H1 (cell line): ENCODE measurements at regions not wholly inside any gene's neighbourhood (a gene's known extent, or its start where the extent isn't known, plus 50 kb on each side); places are given as distances from the start of the nearest gene placed in this dataset.

Experiments used
- CTCF ChIA-PET: fragments of 300-600 bp; sonication (Branson Sonifier 250); formaldehyde crosslinking; loops from one replicate; lab custom pipeline; 2021; ENCODE audit not compliant: partially characterized antibody; lab: Charles Lee
- POLR2A ChIA-PET: fragments of 300-600 bp; sonication (Branson Sonifier 250); formaldehyde crosslinking; loops from one replicate; lab custom pipeline; 2021; ENCODE audit warnings: inconsistent platforms; ENCODE audit not compliant: partially characterized antibody; lab: Charles Lee
- DNase-seq, 2 experiments: peaks; one replicate each; pipeline versions ENCODE4 v3.0.0 to v3.0.0-alpha.2; 2010 to 2022; ENCODE audit warnings: low spot score in 2 of 2, low read depth in 1 of 2, mixed read lengths in 1 of 2
- FAIRE-seq: peaks from 2 replicates; lab custom pipeline; 2011; peaks lifted over from hg19 to GRCh38; lab: Jason Lieb, UNC
- H2AFZ ChIP-seq: 2 replicates; pipeline ENCODE4 v1.8.1; 2012; ENCODE audit warnings: low read length, inconsistent platforms
- H2AK5ac ChIP-seq: 2 replicates; pipeline ENCODE4 v1.6.1; 2013; ENCODE audit warnings: low read depth, low read length
- H2BK120ac ChIP-seq: replicated peaks from 2 replicates; pipeline ENCODE3; 2013; ENCODE audit warnings: low read depth, low read length, inconsistent platforms
- H2BK12ac ChIP-seq: 2 replicates; pipeline ENCODE4 v1.6.1; 2013; ENCODE audit warnings: low read depth, low read length
- H2BK15ac ChIP-seq: 2 replicates; pipeline ENCODE4 v1.6.1; 2013; ENCODE audit warnings: low read length
- H2BK20ac ChIP-seq: 2 replicates; pipeline ENCODE4 v1.6.1; 2013; ENCODE audit warnings: low read length
- H2BK5ac ChIP-seq: 2 replicates; pipeline ENCODE4 v1.6.1; 2013; ENCODE audit warnings: low read depth, low read length
- H3K14ac ChIP-seq: 2 replicates; pipeline ENCODE4 v1.6.1; 2013; ENCODE audit warnings: inconsistent platforms; ENCODE audit not compliant: insufficient read length
- H3K18ac ChIP-seq: 2 replicates; pipeline ENCODE4 v1.6.1; 2013; ENCODE audit warnings: low read length; ENCODE audit errors: extremely low read depth
- H3K23ac ChIP-seq: 2 replicates; pipeline ENCODE4 v1.6.1; 2013; ENCODE audit warnings: inconsistent platforms; ENCODE audit not compliant: insufficient read length
- H3K23me2 ChIP-seq: 2 replicates; pipeline ENCODE4 v1.6.1; 2013; ENCODE audit warnings: low read depth, low read length
- H3K27ac ChIP-seq: 2 replicates; pipeline ENCODE4 v1.6.1; 2011; ENCODE audit warnings: low read depth, low read length, inconsistent platforms
- H3K27me3 ChIP-seq, 4 experiments: replicated peaks in 1 of 4; 1 replicate in 1 of 4; 2 replicates in 3 of 4; pipeline versions ENCODE4 v1.6.1 to v1.8.1; 2011 to 2013; ENCODE audit warnings: low read length in 3 of 4, mild to moderate bottlenecking in 3 of 4, inconsistent platforms in 2 of 4, mixed read lengths in 2 of 4, moderate library complexity in 1 of 4; ENCODE audit not compliant: control insufficient read depth in 3 of 4, insufficient read depth in 3 of 4; ENCODE audit errors: extremely low read depth in 1 of 4
- H3K36me3 ChIP-seq, 4 experiments: 2 replicates each; pipeline versions ENCODE4 v1.6.1 to v1.8.1; 2011 to 2013; ENCODE audit warnings: mild to moderate bottlenecking in 4 of 4, low read length in 3 of 4, moderate library complexity in 2 of 4, control low read depth in 1 of 4, inconsistent platforms in 1 of 4; ENCODE audit not compliant: insufficient read depth in 4 of 4, control insufficient read depth in 2 of 4
- H3K4ac ChIP-seq: replicated peaks from 2 replicates; pipeline ENCODE3; 2013; ENCODE audit warnings: low read length, low read depth, mixed read lengths, inconsistent platforms; ENCODE audit not compliant: insufficient read length
- H3K4me1 ChIP-seq, 4 experiments: replicated peaks in 1 of 4; 1 replicate in 1 of 4; 2 replicates in 3 of 4; pipeline versions ENCODE4 v1.6.1 to v1.8.1; 2011 to 2013; ENCODE audit warnings: low read length in 3 of 4, inconsistent platforms in 2 of 4, mixed read lengths in 1 of 4; ENCODE audit not compliant: insufficient read depth in 4 of 4, control insufficient read depth in 3 of 4
- H3K4me2 ChIP-seq, 2 experiments: 2 replicates each; pipeline versions ENCODE4 v1.6.1 to v1.8.1; 2011 to 2013; ENCODE audit warnings: low read depth in 2 of 2, low read length in 2 of 2, control low read depth in 1 of 2, inconsistent platforms in 1 of 2, mild to moderate bottlenecking in 1 of 2; ENCODE audit not compliant: insufficient read depth in 1 of 2
- H3K4me3 ChIP-seq, 4 experiments: fragments of 200-600, 300-600 bp in 1 of 4; sonication (generic), shearing (Covaris generic), sonication (Bioruptor Twin) in 1 of 4; 2 replicates each; pipeline versions ENCODE4 v1.5.1 to v1.8.1; 2011 to 2016; ENCODE audit warnings: low read length in 4 of 4, low read depth in 3 of 4, control low read depth in 2 of 4, inconsistent platforms in 2 of 4, mild to moderate bottlenecking in 2 of 4, mixed read lengths in 1 of 4, moderate library complexity in 1 of 4; ENCODE audit not compliant: insufficient read depth in 2 of 4; ENCODE audit errors: extremely low read depth in 1 of 4
- H3K56ac ChIP-seq: replicated peaks from 2 replicates; pipeline ENCODE3; 2013; ENCODE audit warnings: low read depth, mild to moderate bottlenecking, mixed read lengths, low read length, inconsistent platforms; ENCODE audit not compliant: insufficient read length
- H3K79me1 ChIP-seq: 2 replicates; pipeline ENCODE4 v1.6.1; 2013; ENCODE audit warnings: low read depth, low read length, control low read depth
- H3K79me2 ChIP-seq, 2 experiments: 2 replicates each; pipeline versions ENCODE4 v1.6.1 to v1.8.1; 2012 to 2013; ENCODE audit warnings: low read length in 2 of 2, mild to moderate bottlenecking in 2 of 2, inconsistent platforms in 1 of 2; ENCODE audit not compliant: insufficient read depth in 2 of 2, control insufficient read depth in 1 of 2
- H3K9ac ChIP-seq, 4 experiments: replicated peaks in 1 of 4; 1 replicate in 1 of 4; 2 replicates in 3 of 4; pipeline versions ENCODE4 v1.6.1 to v1.8.1; 2011 to 2013; ENCODE audit warnings: low read depth in 3 of 4, low read length in 3 of 4, control low read depth in 2 of 4, mild to moderate bottlenecking in 2 of 4, moderate library complexity in 2 of 4, inconsistent platforms in 1 of 4; ENCODE audit errors: extremely low read depth in 1 of 4
- H3K9me3 ChIP-seq, 2 experiments: 2 replicates each; pipeline versions ENCODE4 v1.6.1 to v1.8.1; 2012 to 2013; ENCODE audit warnings: mild to moderate bottlenecking in 2 of 2, moderate library complexity in 2 of 2, control low read depth in 1 of 2, inconsistent platforms in 1 of 2, low read depth in 1 of 2, low read length in 1 of 2, mixed read lengths in 1 of 2; ENCODE audit not compliant: insufficient read depth in 2 of 2
- H4K20me1 ChIP-seq, 2 experiments: replicated peaks in 1 of 2; 2 replicates each; pipeline versions ENCODE3 to v1.8.1; 2011 to 2013; ENCODE audit warnings: inconsistent platforms in 2 of 2, low read length in 2 of 2, mild to moderate bottlenecking in 1 of 2; ENCODE audit not compliant: insufficient read depth in 2 of 2, control insufficient read depth in 1 of 2
- H4K5ac ChIP-seq: 2 replicates; pipeline ENCODE4 v1.6.1; 2013; ENCODE audit warnings: low read length, low read depth, mixed read lengths, inconsistent platforms; ENCODE audit not compliant: insufficient read length
- H4K8ac ChIP-seq: 2 replicates; pipeline ENCODE4 v1.8.0; 2013; ENCODE audit warnings: mild to moderate bottlenecking, moderate library complexity, low read length, inconsistent platforms; ENCODE audit not compliant: insufficient read depth; ENCODE audit errors: extremely low read depth
- H4K91ac ChIP-seq: replicated peaks from 2 replicates; pipeline ENCODE3; 2013; ENCODE audit warnings: low read length, mixed read lengths, inconsistent platforms; ENCODE audit not compliant: insufficient read length
- JUN ChIP-seq: IDR thresholded peaks from 2 replicates; pipeline ENCODE4 v1.6.1; 2011; ENCODE audit warnings: low read depth, mild to moderate bottlenecking, improper control_type of control experiment, low read length
- WGBS, 2 experiments: shearing (Covaris generic) in 1 of 2; methylation state at CpG; one replicate each; pipeline versions ENCODE4 v1.1.6 to v1.1.7; 2013 to 2015; ENCODE audit warnings: low lambda C conversion rate in 2 of 2, mixed read lengths in 2 of 2, inconsistent platforms in 1 of 2, low coverage in 1 of 2, missing lambda C conversion rate in 1 of 2; ENCODE audit not compliant: insufficient replicate concordance in 2 of 2, insufficient coverage in 1 of 2, insufficient read length in 1 of 2; ENCODE audit errors: extremely low coverage in 1 of 2, missing lambda C conversion rate in 1 of 2; 5-methylcytosine and 5-hydroxymethylcytosine counted together
- TF ChIP-seq, protein P1 (sequence below): IDR thresholded peaks from 2 replicates; pipeline ENCODE4 v1.6.1; 2012; ENCODE audit warnings: inconsistent platforms
- TF ChIP-seq, protein P2 (sequence below): IDR thresholded peaks from 2 replicates; pipeline ENCODE4 v1.6.1; 2012; ENCODE audit warnings: inconsistent platforms

- peaks cover 3% of the 10 kb centered on the region for H3K23me2 ChIP-seq
- no peak overlapping the region for H2BK5ac ChIP-seq
- WGBS, 2 experiments, result 20% methylated on average over 8 of the region's 8 CpGs; no CpG with 5 or more reads in 1 of the 2 experiments
- H3K56ac ChIP-seq, result no peak overlapping the region
- H3K14ac ChIP-seq, result no peak overlapping the region
- TF ChIP-seq, protein P1, sequence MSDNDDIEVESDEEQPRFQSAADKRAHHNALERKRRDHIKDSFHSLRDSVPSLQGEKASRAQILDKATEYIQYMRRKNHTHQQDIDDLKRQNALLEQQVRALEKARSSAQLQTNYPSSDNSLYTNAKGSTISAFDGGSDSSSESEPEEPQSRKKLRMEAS, result peak; percentile 65; the same call in 1 of the 2 replicates
- no peak for TF ChIP-seq JUN
- TF ChIP-seq, protein P2, sequence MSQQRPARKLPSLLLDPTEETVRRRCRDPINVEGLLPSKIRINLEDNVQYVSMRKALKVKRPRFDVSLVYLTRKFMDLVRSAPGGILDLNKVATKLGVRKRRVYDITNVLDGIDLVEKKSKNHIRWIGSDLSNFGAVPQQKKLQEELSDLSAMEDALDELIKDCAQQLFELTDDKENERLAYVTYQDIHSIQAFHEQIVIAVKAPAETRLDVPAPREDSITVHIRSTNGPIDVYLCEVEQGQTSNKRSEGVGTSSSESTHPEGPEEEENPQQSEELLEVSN, result peak; percentile 32; the same call in 1 of the 2 replicates
- TF ChIP-seq, all 59 proteins: peak for 2
- H4K91ac ChIP-seq, result peak overlapping the region; percentile 11
- H2BK20ac ChIP-seq, result no peak overlapping the region
- H2BK15ac ChIP-seq, result peak overlapping the region; percentile 25; the same call in 1 of the 2 replicates
- no peak overlapping the region for H2BK120ac ChIP-seq
- H3K9ac ChIP-seq, result no peak overlapping the region
- no peak overlapping the region for H3K27ac ChIP-seq
- peak overlapping the region; percentile 59 for H3K4me2 ChIP-seq
- no peak overlapping the region for H3K4ac ChIP-seq
- DNase-seq (no peak), FAIRE-seq (peak; percentile 78)
- H3K79me1 ChIP-seq, result no peaks in the 10 kb centered on the region
- H3K9me3 ChIP-seq, result no peaks in the 10 kb centered on the region
- H3K4me1 ChIP-seq, result peaks cover 4 to 15% (median 7%) of the 10 kb centered on the region in 4 experiments
- H3K36me3 ChIP-seq, result no peaks in the 10 kb centered on the region
- no peak overlapping the region; the same call in 1 of the 2 replicates for H2AK5ac ChIP-seq
- POLR2A ChIA-PET, result interaction anchor here (0.6 to 1.1 kb wide), 2 partner anchors 53 to 64 kb away, joined by 3 read pairs; no protein-coding TSS in a partner anchor
- H3K4me3 ChIP-seq, result peak overlapping the region; percentile 0 to 46 (median 9); a peak in 4 of 8 replicates
- H3K27me3 ChIP-seq, result peaks cover 31 to 54% (median 46%) of the 10 kb centered on the region in 4 experiments
- H3K79me2 ChIP-seq, result no peaks in the 10 kb centered on the region
- H4K20me1 ChIP-seq, result no peaks in the 10 kb centered on the region
- no peak overlapping the region for H2AFZ ChIP-seq
- CTCF ChIA-PET, result interaction anchor here (0.6 to 3.4 kb wide), 6 partner anchors 10 to 813 kb away, joined by 3 to 10 read pairs (median 3); no protein-coding TSS in a partner anchor
- H4K8ac ChIP-seq, result no peak overlapping the region
- H4K5ac ChIP-seq, result no peak overlapping the region
- peak overlapping the region; percentile 3; the same call in 1 of the 2 replicates for H3K18ac ChIP-seq
- H3K23ac ChIP-seq, result no peak overlapping the region
- H2BK12ac ChIP-seq, result peak overlapping the region; percentile 73; the same call in 1 of the 2 replicates
Measured at GRCh38 chr15:96421178-96421601, 90.7 kb downstream of the NR2F2 start.
